ENCODE measurements at regions not wholly inside any gene's neighbourhood (a gene's known extent, or its start where the extent isn't known, plus 50 kb on each side); places are given as distances from the start of the nearest gene placed in this dataset.
"Not testable (repeated sequence)": the region's sequence is repeated elsewhere in the genome, so short reads cannot be mapped to it uniquely, and the experiment has no call there.

DNA sequence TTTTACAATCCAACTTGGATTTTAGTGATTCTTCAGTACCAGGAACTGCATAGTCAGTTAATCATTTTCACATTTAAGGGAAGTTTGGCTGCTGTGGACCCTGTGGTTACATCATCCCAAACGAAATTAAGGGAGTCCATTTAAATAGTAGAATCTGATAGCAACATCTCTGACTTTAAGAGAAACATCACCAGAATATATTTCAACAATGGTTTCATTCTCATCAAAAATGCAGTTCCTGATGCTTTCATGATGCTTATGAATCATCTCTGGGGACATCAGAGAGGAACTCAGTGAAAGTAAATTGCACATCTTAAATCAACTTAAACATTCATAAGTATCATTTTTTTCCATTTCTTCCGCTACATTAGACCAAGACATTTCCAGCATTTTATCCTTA is 1170.7 kb downstream of the FSCB start:
- no peak for TF ChIP-seq GATA2 (CRISPR knock-in tag; IDR thresholded peaks at IDR 0.05)
- TF ChIP-seq EP300 (IDR thresholded peaks at IDR 0.05; ENCODE audit: borderline replicate concordance in 1 of 2, low read depth in 1 of 2, low read length in 1 of 2) = no peak
- no peak for TF ChIP-seq SIN3A (IDR thresholded peaks at IDR 0.05; ENCODE audit: borderline replicate concordance, low read depth, low read length)
- TF ChIP-seq, protein P1, sequence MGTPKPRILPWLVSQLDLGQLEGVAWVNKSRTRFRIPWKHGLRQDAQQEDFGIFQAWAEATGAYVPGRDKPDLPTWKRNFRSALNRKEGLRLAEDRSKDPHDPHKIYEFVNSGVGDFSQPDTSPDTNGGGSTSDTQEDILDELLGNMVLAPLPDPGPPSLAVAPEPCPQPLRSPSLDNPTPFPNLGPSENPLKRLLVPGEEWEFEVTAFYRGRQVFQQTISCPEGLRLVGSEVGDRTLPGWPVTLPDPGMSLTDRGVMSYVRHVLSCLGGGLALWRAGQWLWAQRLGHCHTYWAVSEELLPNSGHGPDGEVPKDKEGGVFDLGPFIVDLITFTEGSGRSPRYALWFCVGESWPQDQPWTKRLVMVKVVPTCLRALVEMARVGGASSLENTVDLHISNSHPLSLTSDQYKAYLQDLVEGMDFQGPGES (IDR thresholded peaks at IDR 0.05; ENCODE audit: low read depth, low read length) = no peak
- TF ChIP-seq, protein P2, sequence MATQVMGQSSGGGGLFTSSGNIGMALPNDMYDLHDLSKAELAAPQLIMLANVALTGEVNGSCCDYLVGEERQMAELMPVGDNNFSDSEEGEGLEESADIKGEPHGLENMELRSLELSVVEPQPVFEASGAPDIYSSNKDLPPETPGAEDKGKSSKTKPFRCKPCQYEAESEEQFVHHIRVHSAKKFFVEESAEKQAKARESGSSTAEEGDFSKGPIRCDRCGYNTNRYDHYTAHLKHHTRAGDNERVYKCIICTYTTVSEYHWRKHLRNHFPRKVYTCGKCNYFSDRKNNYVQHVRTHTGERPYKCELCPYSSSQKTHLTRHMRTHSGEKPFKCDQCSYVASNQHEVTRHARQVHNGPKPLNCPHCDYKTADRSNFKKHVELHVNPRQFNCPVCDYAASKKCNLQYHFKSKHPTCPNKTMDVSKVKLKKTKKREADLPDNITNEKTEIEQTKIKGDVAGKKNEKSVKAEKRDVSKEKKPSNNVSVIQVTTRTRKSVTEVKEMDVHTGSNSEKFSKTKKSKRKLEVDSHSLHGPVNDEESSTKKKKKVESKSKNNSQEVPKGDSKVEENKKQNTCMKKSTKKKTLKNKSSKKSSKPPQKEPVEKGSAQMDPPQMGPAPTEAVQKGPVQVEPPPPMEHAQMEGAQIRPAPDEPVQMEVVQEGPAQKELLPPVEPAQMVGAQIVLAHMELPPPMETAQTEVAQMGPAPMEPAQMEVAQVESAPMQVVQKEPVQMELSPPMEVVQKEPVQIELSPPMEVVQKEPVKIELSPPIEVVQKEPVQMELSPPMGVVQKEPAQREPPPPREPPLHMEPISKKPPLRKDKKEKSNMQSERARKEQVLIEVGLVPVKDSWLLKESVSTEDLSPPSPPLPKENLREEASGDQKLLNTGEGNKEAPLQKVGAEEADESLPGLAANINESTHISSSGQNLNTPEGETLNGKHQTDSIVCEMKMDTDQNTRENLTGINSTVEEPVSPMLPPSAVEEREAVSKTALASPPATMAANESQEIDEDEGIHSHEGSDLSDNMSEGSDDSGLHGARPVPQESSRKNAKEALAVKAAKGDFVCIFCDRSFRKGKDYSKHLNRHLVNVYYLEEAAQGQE (IDR thresholded peaks at IDR 0.05; ENCODE audit: low read depth, low read length) = no peak
- TF ChIP-seq SMC3 (IDR thresholded peaks at IDR 0.05; ENCODE audit: low read depth, low read length) = no peak
- no peak for TF ChIP-seq MXI1 (IDR thresholded peaks at IDR 0.05; ENCODE audit: low read depth, low read length)
- TF ChIP-seq POLR2AphosphoS5 (IDR thresholded peaks at IDR 0.05; ENCODE audit: low read depth, low read length) = no peak
- no peak overlapping the region for H3K4me3 ChIP-seq (ENCODE audit: low read depth in 2 of 2, low read length in 1 of 2)
- no peaks in the 10 kb centered on the region for H3K9me2 ChIP-seq
- no peaks in the 10 kb centered on the region for H3K36me3 ChIP-seq (replicated peaks in 1 of 2; ENCODE audit: control insufficient read depth in 1 of 2, insufficient read depth in 2 of 2, low read length in 1 of 2)
- no peak overlapping the region for H3K27ac ChIP-seq (ENCODE audit: low read depth in 2 of 2, low read length in 1 of 2)
- H4K20me1 ChIP-seq (ENCODE audit: insufficient read depth) = no peaks in the 10 kb centered on the region
- 17% methylated on average over 2 of the region's 2 CpGs for WGBS (ENCODE audit: low lambda C conversion rate)
- H3K9ac ChIP-seq = no peak overlapping the region
- no peak overlapping the region for H3K4me2 ChIP-seq
- no peaks in the 10 kb centered on the region for H3K4me1 ChIP-seq (ENCODE audit: control insufficient read depth in 1 of 2, insufficient read depth in 2 of 2, low read depth in 1 of 2, low read length in 1 of 2)
- no peaks in the 10 kb centered on the region for H3F3A ChIP-seq (replicated peaks; ENCODE audit: insufficient read depth)
- no peak for DNase-seq
- CTCF ChIA-PET = no interaction called here
- no peaks in the 10 kb centered on the region for H3K9me3 ChIP-seq
- H3K27me3 ChIP-seq (ENCODE audit: insufficient read depth) = no peaks in the 10 kb centered on the region
- POLR2A ChIA-PET = no interaction called here
- H2AFZ ChIP-seq (ENCODE audit: low read depth) = no peak overlapping the region
- no peaks in the 10 kb centered on the region for H3K79me2 ChIP-seq (ENCODE audit: insufficient read depth)

DNA sequence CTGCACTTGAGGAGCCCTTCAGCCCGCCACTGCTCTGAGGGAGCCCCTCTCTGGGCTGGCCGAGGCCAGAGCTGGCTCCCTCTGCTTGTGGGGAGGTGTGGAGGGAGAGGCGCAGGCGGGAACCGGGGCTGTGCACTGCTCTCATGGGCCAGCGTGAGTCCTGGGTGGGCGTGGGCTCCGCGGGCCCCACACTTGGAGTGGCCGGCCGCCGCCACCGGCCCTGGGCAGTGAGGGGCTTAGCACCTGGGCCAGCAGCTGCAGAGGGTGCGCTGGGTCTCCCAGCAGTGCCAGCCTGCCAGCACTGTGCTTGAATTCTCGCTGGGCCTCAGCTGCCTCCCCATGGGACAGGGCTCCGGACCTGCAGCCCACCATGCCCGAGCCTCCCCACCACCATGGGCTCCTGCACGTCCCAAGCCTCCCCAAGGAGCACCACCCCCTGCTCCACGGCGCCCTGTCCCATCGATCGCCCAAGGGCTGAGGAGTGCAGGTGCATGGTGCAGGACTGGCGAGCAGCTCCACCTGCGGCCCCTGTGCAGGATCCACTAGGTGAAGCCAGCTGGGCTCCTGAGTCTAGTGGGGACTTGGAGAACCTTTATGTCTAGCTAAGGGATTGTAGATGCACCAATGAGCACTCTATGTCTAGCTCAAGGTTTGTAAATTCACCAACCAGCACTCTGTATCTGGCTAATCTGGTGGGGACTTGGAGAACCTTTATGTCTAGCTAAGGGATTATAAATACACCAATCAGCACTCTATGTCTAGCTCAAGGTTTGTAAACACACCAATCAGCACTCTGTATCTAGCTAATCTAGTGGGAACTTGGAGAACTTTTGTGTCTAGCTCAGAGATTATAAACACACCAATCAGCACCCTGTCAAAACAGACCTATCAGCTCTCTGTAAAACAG is 1180.3 kb downstream of the FSCB start:
- H3K9ac ChIP-seq; H2AFZ ChIP-seq (ENCODE audit: low read depth); CTCF ChIA-PET; H3K27ac ChIP-seq (ENCODE audit: low read depth in 2 of 2, low read length in 1 of 2); H4K20me1 ChIP-seq (ENCODE audit: insufficient read depth); H3K9me3 ChIP-seq; H3K9me2 ChIP-seq; H3K4me1 ChIP-seq (ENCODE audit: control insufficient read depth in 1 of 2, insufficient read depth in 2 of 2, low read depth in 1 of 2, low read length in 1 of 2); H3K4me3 ChIP-seq (ENCODE audit: low read depth in 2 of 2, low read length in 1 of 2); POLR2A ChIA-PET; H3K27me3 ChIP-seq (ENCODE audit: insufficient read depth); H3K36me3 ChIP-seq (replicated peaks in 1 of 2; ENCODE audit: control insufficient read depth in 1 of 2, insufficient read depth in 2 of 2, low read length in 1 of 2); H3K79me2 ChIP-seq (ENCODE audit: insufficient read depth); H3F3A ChIP-seq (replicated peaks; ENCODE audit: insufficient read depth); H3K4me2 ChIP-seq; DNase-seq: not testable (repeated sequence)
- no CpG with 5 or more reads among the region's 24 CpGs for WGBS (ENCODE audit: low lambda C conversion rate)

Measured in SK-N-SH (cell line).